ENCODE measurements at regions not wholly inside any gene's neighbourhood (a gene's known extent, or its start where the extent isn't known, plus 50 kb on each side); places are given as distances from the start of the nearest gene placed in this dataset.

- TF ChIP-seq CTCF (IDR thresholded peaks at IDR 0.05; ENCODE audit: low read length) (no peak), EZH2phosphoT487 (IDR thresholded peaks at IDR 0.05; ENCODE audit: low read length) (no peak), EZH2 (optimal IDR thresholded peaks at IDR 0.05; ENCODE audit: low read depth, low read length) (no peak)
These were observed 778.3 kb upstream of the LRRC4C start for GRCh38 chr11:42237701-42238235.

All from MM.1S (cell line).